MM.1S (cell line): ENCODE measurements at regions not wholly inside any gene's neighbourhood (a gene's known extent, or its start where the extent isn't known, plus 50 kb on each side); places are given as distances from the start of the nearest gene placed in this dataset.
"Not testable (repeated sequence)": the region's sequence is repeated elsewhere in the genome, so short reads cannot be mapped to it uniquely, and the experiment has no call there.

ENCODE experiments used
- EZH2phosphoT487 ChIP-seq: fragments of 300-600 bp; sonication (generic); IDR thresholded peaks from 2 replicates; pipeline ENCODE4 v1.6.1; 2018; ENCODE audit warnings: antibody characterized with exemption, low read length
- TF ChIP-seq, protein P1 (sequence below): fragments of 300-600 bp; sonication (generic); IDR thresholded peaks from 2 replicates; pipeline ENCODE4 v1.5.1; 2016; ENCODE audit warnings: antibody characterized with exemption, low read length, mixed read lengths

GRCh38 chr2:217346043-217346442, 486.2 kb upstream of the TNP1 start:
- TF ChIP-seq, protein P1, sequence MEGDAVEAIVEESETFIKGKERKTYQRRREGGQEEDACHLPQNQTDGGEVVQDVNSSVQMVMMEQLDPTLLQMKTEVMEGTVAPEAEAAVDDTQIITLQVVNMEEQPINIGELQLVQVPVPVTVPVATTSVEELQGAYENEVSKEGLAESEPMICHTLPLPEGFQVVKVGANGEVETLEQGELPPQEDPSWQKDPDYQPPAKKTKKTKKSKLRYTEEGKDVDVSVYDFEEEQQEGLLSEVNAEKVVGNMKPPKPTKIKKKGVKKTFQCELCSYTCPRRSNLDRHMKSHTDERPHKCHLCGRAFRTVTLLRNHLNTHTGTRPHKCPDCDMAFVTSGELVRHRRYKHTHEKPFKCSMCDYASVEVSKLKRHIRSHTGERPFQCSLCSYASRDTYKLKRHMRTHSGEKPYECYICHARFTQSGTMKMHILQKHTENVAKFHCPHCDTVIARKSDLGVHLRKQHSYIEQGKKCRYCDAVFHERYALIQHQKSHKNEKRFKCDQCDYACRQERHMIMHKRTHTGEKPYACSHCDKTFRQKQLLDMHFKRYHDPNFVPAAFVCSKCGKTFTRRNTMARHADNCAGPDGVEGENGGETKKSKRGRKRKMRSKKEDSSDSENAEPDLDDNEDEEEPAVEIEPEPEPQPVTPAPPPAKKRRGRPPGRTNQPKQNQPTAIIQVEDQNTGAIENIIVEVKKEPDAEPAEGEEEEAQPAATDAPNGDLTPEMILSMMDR, result not testable (repeated sequence)
- not testable (repeated sequence) for TF ChIP-seq EZH2phosphoT487
